IPS-20b (cell line): ENCODE measurements at regions not wholly inside any gene's neighbourhood (a gene's known extent, or its start where the extent isn't known, plus 50 kb on each side); places are given as distances from the start of the nearest gene placed in this dataset.

Experiments used
- H3K27ac ChIP-seq: one replicate; pipeline ENCODE4 v1.5.1; 2013; ENCODE audit warnings: low read length
- H3K27me3 ChIP-seq: 2 replicates; pipeline ENCODE4 v1.6.1; 2013; ENCODE audit warnings: mild to moderate bottlenecking, low read length, inconsistent platforms; ENCODE audit not compliant: insufficient read depth
- H3K36me3 ChIP-seq: 2 replicates; pipeline ENCODE4 v1.6.1; 2013; ENCODE audit warnings: low read depth, mild to moderate bottlenecking, inconsistent platforms, low read length, moderate library complexity; ENCODE audit not compliant: insufficient read depth
- H3K4me1 ChIP-seq: 2 replicates; pipeline ENCODE4 v1.6.1; 2013; ENCODE audit warnings: mild to moderate bottlenecking, control low read depth, inconsistent platforms, low read length, moderate library complexity; ENCODE audit not compliant: insufficient read depth
- H3K4me3 ChIP-seq: 2 replicates; pipeline ENCODE4 v1.5.1; 2013; ENCODE audit warnings: mild to moderate bottlenecking, low read length, inconsistent platforms
- H3K9ac ChIP-seq: 2 replicates; pipeline ENCODE4 v1.6.1; 2013; ENCODE audit warnings: low read depth, mild to moderate bottlenecking, inconsistent platforms, low read length, moderate library complexity
- H3K9me3 ChIP-seq: 2 replicates; pipeline ENCODE4 v1.6.1; 2013; ENCODE audit warnings: mild to moderate bottlenecking, low read depth, low read length, inconsistent platforms; ENCODE audit not compliant: insufficient read depth

DNA sequence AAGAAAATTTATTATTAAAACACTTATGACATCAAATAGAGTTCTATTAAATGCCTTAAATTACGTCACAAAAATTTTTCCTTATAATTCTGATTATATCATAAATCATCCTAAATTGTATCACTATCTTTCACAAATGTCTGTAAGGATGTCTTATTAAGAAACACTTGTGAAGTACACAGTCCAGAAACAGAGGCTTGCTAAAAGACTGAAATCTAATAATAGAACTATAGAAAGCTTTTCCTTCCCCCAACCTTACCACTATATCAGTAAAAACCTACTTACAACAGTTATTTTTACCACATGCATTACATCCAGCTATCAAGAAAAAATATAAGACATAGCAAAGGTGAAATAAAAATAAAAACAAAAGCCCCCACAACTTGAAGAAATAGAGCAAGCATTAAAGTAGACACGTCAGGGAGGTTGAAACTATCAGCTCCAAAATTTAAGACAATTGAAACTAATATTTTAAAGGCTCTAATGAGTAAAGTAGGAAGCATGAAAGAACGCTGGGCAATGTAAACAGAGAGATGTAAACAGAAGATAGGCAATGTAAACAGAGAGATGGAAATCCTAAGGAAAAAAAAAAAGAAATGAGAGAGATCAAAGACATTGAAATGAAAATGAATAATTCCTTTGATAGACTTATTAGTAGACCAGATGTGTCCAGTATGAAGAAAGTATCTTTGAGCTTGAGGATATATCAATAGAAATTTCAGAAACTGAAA lies 94.9 kb upstream of the TECRL start:
- H3K27me3 ChIP-seq: no peaks in the 10 kb centered on the region
- H3K9me3 ChIP-seq: no peaks in the 10 kb centered on the region
- no peaks in the 10 kb centered on the region for H3K36me3 ChIP-seq
- H3K9ac ChIP-seq: no peak overlapping the region
- H3K4me3 ChIP-seq: no peak overlapping the region
- no peaks in the 10 kb centered on the region for H3K4me1 ChIP-seq
- H3K27ac ChIP-seq: no peak overlapping the region

DNA sequence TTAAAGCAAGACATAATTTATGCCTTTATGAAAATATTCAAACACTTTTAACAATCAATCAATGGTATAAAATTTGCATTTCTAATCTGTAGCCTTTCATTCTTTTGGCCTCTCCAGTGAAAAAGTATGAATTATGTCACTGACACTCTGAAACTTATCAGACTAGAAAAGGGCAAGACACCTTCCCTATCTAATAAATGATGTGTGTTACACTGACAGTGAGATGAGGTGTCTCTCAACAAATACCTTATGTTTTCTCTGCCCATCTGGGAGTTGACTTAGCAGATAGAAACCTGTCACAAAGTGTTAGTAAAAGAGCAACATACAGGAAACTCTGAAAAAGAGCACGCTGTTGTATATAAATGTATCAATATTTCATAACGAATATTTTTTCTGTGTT lies 94.2 kb upstream of the TECRL start:
- no peaks in the 10 kb centered on the region for H3K36me3 ChIP-seq
- no peak overlapping the region for H3K4me3 ChIP-seq

DNA sequence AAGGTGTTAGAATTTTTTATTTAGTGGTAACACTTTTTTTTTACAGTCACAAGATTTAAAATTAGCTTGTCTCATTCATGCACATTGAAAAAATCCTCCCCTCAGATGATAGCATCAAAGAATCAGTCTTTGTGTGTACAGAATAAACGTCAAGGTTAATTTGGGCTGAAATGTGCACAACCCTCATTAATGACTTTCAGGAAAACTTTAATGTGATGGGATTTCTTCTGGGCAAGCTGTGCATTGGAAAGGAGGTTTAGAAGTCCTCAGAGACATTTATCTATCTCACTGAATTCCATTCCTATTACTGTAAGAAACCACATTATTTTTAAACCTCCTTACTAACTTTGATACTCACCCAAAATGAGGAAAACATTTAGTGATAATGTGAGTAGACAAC lies 88.2 kb upstream of the TECRL start:
- Histone ChIP-seq H3K27me3 (no peaks in the 10 kb centered on the region), H3K4me3 (no peak overlapping the region), H3K36me3 (no peaks in the 10 kb centered on the region), H3K4me1 (no peaks in the 10 kb centered on the region), H3K9ac (no peak overlapping the region), H3K27ac (no peak overlapping the region), H3K9me3 (no peaks in the 10 kb centered on the region)

More for the DNA sequence above, 94.2 kb upstream of the TECRL start:
- Histone ChIP-seq H3K9me3 (no peaks in the 10 kb centered on the region), H3K27me3 (no peaks in the 10 kb centered on the region), H3K9ac (no peak overlapping the region), H3K27ac (no peak overlapping the region), H3K4me1 (no peaks in the 10 kb centered on the region)

DNA sequence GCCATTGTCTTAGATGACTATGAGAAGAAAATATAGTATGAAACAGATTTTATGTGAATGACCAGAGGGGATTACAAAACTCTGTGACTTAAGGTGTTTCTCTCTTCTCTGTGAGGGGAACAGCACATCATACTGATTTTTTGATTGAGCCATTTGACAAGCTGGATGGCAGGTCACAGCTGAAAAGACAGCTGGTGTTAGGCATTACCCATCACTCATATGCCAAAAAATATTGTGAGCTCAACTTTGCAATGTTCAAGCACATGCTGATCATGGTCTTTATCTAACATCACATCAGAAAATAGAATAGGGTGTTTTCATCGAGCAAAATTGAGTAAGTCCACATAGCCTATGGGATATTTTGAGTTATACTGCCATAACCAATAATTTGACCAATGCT lies 86.7 kb upstream of the TECRL start:
- Histone ChIP-seq H3K27ac (no peak overlapping the region), H3K36me3 (no peaks in the 10 kb centered on the region), H3K27me3 (no peaks in the 10 kb centered on the region), H3K9me3 (no peaks in the 10 kb centered on the region), H3K9ac (no peak overlapping the region), H3K4me1 (no peaks in the 10 kb centered on the region), H3K4me3 (no peak overlapping the region)

DNA sequence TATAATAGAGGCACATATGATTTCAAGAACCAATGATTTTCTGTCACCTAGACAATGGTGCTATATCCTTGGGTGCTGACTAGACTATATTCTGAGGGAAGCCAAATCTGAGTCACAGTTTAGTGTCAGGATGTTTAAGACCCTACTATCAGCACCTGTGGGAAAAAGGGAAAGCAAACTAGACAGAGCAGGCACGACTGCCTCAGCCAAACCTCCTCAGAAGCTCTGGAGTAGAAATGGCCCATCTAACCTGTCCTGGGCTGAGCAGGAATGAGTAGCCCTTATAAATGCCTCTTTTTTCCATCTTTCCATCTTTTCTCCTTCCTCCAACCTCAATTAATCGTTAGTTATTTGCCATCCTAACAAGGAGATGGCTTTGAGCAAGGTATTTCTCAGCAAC lies 80.4 kb upstream of the TECRL start:
- Histone ChIP-seq H3K9me3 (no peaks in the 10 kb centered on the region), H3K9ac (no peak overlapping the region), H3K4me1 (no peaks in the 10 kb centered on the region), H3K27ac (no peak overlapping the region), H3K36me3 (no peaks in the 10 kb centered on the region), H3K27me3 (no peaks in the 10 kb centered on the region), H3K4me3 (no peak overlapping the region)

DNA sequence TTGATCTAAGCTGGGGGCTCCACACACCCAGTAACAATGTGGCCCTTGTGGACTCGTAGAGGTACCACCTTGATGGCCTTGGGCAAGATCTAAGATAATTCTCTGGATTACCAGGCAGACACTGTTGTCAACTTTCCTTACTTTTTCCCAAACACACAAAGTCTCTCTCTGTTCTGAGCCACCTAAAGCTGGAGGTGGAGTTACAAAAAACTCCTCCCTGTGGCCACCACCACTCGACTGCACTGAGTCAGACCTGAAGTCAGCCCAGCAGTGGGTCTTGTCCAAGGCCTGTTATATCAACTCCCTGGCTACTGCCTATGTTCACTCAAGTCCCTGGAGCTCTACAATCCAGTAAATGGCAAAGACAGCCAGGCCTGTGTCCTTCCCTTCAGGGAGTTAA lies 70.1 kb upstream of the TECRL start:
- Histone ChIP-seq H3K9me3 (no peaks in the 10 kb centered on the region), H3K9ac (no peak overlapping the region), H3K4me1 (no peaks in the 10 kb centered on the region), H3K36me3 (no peaks in the 10 kb centered on the region), H3K27ac (no peak overlapping the region), H3K4me3 (no peak overlapping the region), H3K27me3 (no peaks in the 10 kb centered on the region)

DNA sequence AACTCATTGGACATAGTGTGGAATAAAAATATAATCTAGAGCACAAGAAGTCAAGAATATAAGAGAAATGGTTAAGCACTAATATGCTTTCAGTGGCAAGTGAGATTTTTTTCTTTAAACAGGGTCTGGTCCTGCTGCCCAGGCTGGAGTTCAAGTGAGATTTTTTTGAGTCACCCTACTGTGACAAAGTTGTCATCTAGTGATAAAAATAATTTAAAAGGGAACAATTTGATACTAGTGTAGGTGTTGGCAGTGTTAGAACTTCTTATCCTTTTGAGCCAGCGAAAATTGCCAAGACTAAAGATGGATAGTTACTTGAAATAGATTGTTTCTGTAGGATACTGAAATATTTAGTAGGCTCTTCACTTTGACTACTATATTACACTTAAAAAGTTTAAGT lies 67.9 kb upstream of the TECRL start:
- Histone ChIP-seq H3K36me3 (no peaks in the 10 kb centered on the region), H3K27ac (no peak overlapping the region), H3K4me1 (no peaks in the 10 kb centered on the region), H3K9me3 (no peaks in the 10 kb centered on the region), H3K27me3 (no peaks in the 10 kb centered on the region), H3K4me3 (no peak overlapping the region), H3K9ac (no peak overlapping the region)

DNA sequence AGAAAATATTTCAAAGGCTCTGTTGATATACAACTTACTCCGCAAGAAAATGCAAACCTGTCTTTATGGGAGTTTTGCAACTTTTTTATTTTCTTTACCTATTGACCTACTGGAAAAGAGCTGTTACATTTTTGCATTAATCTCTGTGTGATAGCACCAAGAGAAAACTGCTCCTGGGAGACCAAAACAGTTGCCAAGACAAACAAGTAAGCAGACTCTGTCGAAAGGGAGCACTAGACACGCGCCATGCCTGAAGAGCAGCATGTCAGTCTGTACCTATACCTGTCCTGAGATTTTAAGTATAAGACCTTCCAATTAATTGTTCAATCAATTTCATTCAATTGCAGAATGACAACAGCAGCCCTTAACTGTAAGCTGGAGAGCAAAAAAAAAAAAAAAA lies 56.0 kb upstream of the TECRL start:
- Histone ChIP-seq H3K27ac (no peak overlapping the region), H3K36me3 (no peaks in the 10 kb centered on the region), H3K9ac (no peak overlapping the region), H3K9me3 (no peaks in the 10 kb centered on the region), H3K27me3 (no peaks in the 10 kb centered on the region), H3K4me3 (no peak overlapping the region), H3K4me1 (no peaks in the 10 kb centered on the region)

DNA sequence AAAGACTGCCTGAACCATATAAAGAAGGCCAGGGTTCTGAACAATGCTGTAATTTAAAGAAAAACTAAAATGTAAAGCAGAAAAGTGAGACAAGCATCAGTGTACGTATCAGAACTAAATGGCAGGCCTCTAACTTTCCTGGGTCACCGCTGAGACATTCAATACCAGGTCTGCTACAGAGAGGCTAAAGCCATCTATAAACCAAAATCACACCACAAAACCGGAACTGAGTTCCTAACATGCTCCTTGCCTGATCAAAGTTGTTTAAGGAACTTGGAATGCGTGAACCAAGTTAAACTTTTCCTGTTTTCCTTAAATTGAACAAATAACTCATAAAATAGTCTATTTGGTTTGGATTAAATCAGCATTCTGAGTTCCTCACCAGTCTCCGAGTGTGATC lies 55.3 kb upstream of the TECRL start:
- H3K36me3 ChIP-seq: no peaks in the 10 kb centered on the region
- no peak overlapping the region for H3K9ac ChIP-seq
- H3K9me3 ChIP-seq: no peaks in the 10 kb centered on the region
- H3K4me1 ChIP-seq: no peaks in the 10 kb centered on the region
- H3K4me3 ChIP-seq: no peak overlapping the region
- H3K27ac ChIP-seq: no peak overlapping the region
- no peaks in the 10 kb centered on the region for H3K27me3 ChIP-seq
